ENCODE measurements at regions not wholly inside any gene's neighbourhood (a gene's known extent, or its start where the extent isn't known, plus 50 kb on each side); places are given as distances from the start of the nearest gene placed in this dataset.

DNA sequence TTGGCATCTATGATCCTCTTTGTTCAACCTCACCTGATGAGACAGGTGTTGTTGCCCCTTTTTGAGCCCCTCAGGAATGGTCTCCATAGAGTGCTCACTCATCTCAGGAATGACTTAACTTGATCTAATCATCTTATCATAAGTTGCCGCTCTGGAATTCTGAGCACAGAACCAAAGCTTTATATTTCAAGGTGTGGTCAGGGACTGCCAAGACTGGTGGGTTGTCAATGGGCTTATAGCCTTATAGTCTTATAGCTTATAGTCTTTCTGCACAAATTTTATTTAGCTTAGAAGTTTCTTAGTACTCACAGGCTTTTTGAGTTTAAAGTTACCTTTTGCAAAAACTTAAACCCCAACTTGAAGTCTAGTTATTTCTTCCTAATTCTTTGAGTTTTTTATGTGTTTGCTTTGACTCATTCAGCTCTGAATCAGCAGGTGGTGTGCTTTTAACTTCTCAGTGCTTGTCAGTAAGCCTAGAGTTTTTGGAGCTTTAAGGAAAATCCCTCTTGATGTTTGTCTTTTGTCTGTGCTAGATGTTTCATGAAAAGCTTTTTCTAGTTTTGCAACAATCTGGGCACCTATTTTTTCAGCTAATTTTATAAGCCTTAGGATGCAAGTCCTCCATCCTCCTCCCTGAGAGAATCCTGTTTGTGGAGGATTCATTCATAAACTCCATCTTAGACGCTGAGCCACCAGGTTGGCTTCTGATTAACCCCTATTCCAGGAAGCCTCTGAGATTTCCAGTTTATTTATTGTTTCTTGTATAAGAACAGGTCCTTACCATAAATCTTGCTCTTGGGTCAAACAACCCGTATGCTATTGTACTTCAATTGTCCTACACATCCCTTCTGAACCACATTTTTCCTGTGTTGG, 72.3 kb upstream of the SSTR4 start:
- Histone ChIP-seq H3K4me2 (ENCODE audit: insufficient read depth, low read length) (no peak overlapping the region), H4K20me1 (replicated peaks; ENCODE audit: control insufficient read depth, insufficient read depth, low read length) (no peaks in the 10 kb centered on the region), H3K9me1 (ENCODE audit: control insufficient read depth, insufficient read depth, low read length) (no peaks in the 10 kb centered on the region), H3K79me2 (ENCODE audit: control insufficient read depth, insufficient read depth, low read length) (no peaks in the 10 kb centered on the region), H3K27ac (ENCODE audit: extremely low read depth, low read depth, low read length) (no peak overlapping the region), H3K9me3 (replicated peaks; ENCODE audit: control insufficient read depth, insufficient read depth, low read depth, low read length) (no peaks in the 10 kb centered on the region), H3K27me3 (ENCODE audit: control insufficient read depth in 2 of 2, insufficient read depth in 2 of 2, low read length in 2 of 2) (peaks cover 0 to 21% of the 10 kb centered on the region in 2 experiments; a peak in 2 of 5 replicates), H3K4me3 (no peak overlapping the region), H2AFZ (ENCODE audit: low read depth, low read length) (no peak overlapping the region), H3K4me1 (replicated peaks in 1 of 2; ENCODE audit: control insufficient read depth in 2 of 2, insufficient read depth in 2 of 2, low read length in 2 of 2) (no peaks in the 10 kb centered on the region; a peak in 1 of 5 replicates), H3K36me3 (ENCODE audit: control insufficient read depth, insufficient read depth, low read length) (no peaks in the 10 kb centered on the region), H3K9ac (ENCODE audit: insufficient read depth in 1 of 2, low read depth in 2 of 2, low read length in 2 of 2) (no peak overlapping the region)
- ATAC-seq (no peak), DNase-seq (ENCODE audit: extremely low read depth in 1 of 4, low spot score in 3 of 4) (no peak), FAIRE-seq (no peak)
- intact Hi-C loops (cut with micrococcal nuclease): loop anchor here (10.0 kb wide), 1 partner anchor 68 kb away; no protein-coding TSS in a partner anchor
- in situ Hi-C loops (cut with MboI): loop anchor here (25.0 kb wide), 1 partner anchor 626 kb away; no protein-coding TSS in a partner anchor
- no peak for TF ChIP-seq ZNF354B (CRISPR knock-in tag; IDR thresholded peaks at IDR 0.05)
- WGBS (ENCODE audit: insufficient coverage, low coverage, missing lambda C conversion rate): 0% methylated on average over 3 of the region's 3 CpGs
- BruUV-seq (replicated peaks): no TSS peak
- POLR2A ChIA-PET: no interaction called here
- CTCF ChIA-PET (ENCODE audit: low intra/inter-chr PET ratio): no interaction called here

DNA sequence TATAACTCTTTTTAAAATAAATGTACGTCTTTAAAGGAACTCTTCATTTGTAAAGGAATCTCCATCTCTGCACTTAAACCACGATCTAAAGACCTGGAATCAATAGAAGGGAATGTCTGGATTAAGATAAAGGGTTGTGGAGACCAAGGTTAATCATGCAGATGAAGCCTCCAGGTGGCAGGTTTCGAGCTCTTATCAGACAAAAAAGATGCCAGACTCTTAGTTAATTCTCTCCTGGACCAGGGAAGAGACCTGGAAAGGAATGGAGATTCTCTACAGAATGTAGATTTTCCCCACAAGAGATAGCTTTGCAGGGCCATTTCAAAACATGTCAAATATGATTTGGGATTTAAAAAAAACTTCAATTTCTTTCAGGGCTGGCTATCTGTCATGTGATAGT, 71.5 kb upstream of the SSTR4 start:
- no peaks in the 10 kb centered on the region for H3K9me3 ChIP-seq (replicated peaks; ENCODE audit: control insufficient read depth, insufficient read depth, low read depth, low read length)
- no TSS peak for BruUV-seq (replicated peaks)
- ChIA-PET POLR2A (no interaction called here), CTCF (ENCODE audit: low intra/inter-chr PET ratio) (no interaction called here)
- no peaks in the 10 kb centered on the region for H4K20me1 ChIP-seq (replicated peaks; ENCODE audit: control insufficient read depth, insufficient read depth, low read length)
- ATAC-seq (no peak), FAIRE-seq (no peak), DNase-seq (ENCODE audit: extremely low read depth in 1 of 4, low spot score in 3 of 4) (no peak)
- peaks cover 0 to 15% of the 10 kb centered on the region in 2 experiments; a peak in 2 of 5 replicates for H3K27me3 ChIP-seq (ENCODE audit: control insufficient read depth in 2 of 2, insufficient read depth in 2 of 2, low read length in 2 of 2)
- no peaks in the 10 kb centered on the region for H3K79me2 ChIP-seq (ENCODE audit: control insufficient read depth, insufficient read depth, low read length)
- no peak overlapping the region for H3K9ac ChIP-seq (ENCODE audit: insufficient read depth in 1 of 2, low read depth in 2 of 2, low read length in 2 of 2)
- TF ChIP-seq SNIP1 (IDR thresholded peaks at IDR 0.05; ENCODE audit: low read depth) (no peak), PPARD (CRISPR knock-in tag; IDR thresholded peaks at IDR 0.05) (no peak), KLF16 (IDR thresholded peaks at IDR 0.05) (no peak), KLF1 (tag; IDR thresholded peaks at IDR 0.05) (no peak), CAMTA2 (CRISPR knock-in tag; conservative IDR thresholded peaks at IDR 0.05) (no peak), NFRKB (IDR thresholded peaks at IDR 0.05; ENCODE audit: low read depth) (no peak), ZNF165 (CRISPR knock-in tag; IDR thresholded peaks at IDR 0.05; ENCODE audit: borderline replicate concordance) (no peak), ZBED1 (IDR thresholded peaks at IDR 0.05) (no peak), HDGF (IDR thresholded peaks at IDR 0.05) (no peak)
- in situ Hi-C loops (cut with MboI) (loop anchor here (25.0 kb wide), 1 partner anchor 626 kb away; no protein-coding TSS in a partner anchor), intact Hi-C loops (cut with micrococcal nuclease) (loop anchor here (10.0 kb wide), 1 partner anchor 69 kb away; no protein-coding TSS in a partner anchor)
- no peak overlapping the region for H3K4me2 ChIP-seq (ENCODE audit: insufficient read depth, low read length)
- H3K36me3 ChIP-seq (ENCODE audit: control insufficient read depth, insufficient read depth, low read length): no peaks in the 10 kb centered on the region
- H3K4me1 ChIP-seq (replicated peaks in 1 of 2; ENCODE audit: control insufficient read depth in 2 of 2, insufficient read depth in 2 of 2, low read length in 2 of 2): no peaks in the 10 kb centered on the region; a peak in 1 of 5 replicates
- no peak overlapping the region for H3K27ac ChIP-seq (ENCODE audit: extremely low read depth, low read depth, low read length)
- no peak overlapping the region for H2AFZ ChIP-seq (ENCODE audit: low read depth, low read length)
- no peaks in the 10 kb centered on the region for H3K9me1 ChIP-seq (ENCODE audit: control insufficient read depth, insufficient read depth, low read length)
- WGBS (ENCODE audit: insufficient coverage, low coverage, missing lambda C conversion rate): 4% methylated on average over 3 of the region's 3 CpGs
- no peak overlapping the region for H3K4me3 ChIP-seq

All from K562 (cell line).